ENCODE measurements at regions not wholly inside any gene's neighbourhood (a gene's known extent, or its start where the extent isn't known, plus 50 kb on each side); places are given as distances from the start of the nearest gene placed in this dataset.

DNA sequence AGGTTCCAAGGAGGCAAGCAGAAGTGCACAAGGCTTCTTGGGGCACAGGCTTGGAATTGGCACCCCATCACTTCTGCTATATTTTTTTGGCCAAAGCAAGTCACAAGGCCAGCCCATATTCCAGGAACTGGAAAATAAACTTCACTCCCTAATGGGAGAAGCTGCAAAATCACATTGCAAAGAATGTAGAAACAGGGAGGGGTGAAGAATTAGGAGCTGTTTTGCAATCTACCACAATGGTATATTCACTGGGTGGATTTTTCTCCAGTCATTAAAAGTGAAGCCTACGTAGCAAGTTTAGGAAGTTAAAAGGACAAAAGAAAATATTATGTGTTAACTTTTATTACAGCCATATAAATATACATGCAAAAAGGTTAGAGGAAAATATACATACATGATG, 464.8 kb downstream of the COG6 start:
- no peak for DNase-seq (ENCODE audit: insufficient read length, low spot score)
- TF ChIP-seq, protein P1, sequence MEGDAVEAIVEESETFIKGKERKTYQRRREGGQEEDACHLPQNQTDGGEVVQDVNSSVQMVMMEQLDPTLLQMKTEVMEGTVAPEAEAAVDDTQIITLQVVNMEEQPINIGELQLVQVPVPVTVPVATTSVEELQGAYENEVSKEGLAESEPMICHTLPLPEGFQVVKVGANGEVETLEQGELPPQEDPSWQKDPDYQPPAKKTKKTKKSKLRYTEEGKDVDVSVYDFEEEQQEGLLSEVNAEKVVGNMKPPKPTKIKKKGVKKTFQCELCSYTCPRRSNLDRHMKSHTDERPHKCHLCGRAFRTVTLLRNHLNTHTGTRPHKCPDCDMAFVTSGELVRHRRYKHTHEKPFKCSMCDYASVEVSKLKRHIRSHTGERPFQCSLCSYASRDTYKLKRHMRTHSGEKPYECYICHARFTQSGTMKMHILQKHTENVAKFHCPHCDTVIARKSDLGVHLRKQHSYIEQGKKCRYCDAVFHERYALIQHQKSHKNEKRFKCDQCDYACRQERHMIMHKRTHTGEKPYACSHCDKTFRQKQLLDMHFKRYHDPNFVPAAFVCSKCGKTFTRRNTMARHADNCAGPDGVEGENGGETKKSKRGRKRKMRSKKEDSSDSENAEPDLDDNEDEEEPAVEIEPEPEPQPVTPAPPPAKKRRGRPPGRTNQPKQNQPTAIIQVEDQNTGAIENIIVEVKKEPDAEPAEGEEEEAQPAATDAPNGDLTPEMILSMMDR (IDR thresholded peaks at IDR 0.05; ENCODE audit: insufficient read depth, missing control alignments), result no peak
- FAIRE-seq, result no peak

DNA sequence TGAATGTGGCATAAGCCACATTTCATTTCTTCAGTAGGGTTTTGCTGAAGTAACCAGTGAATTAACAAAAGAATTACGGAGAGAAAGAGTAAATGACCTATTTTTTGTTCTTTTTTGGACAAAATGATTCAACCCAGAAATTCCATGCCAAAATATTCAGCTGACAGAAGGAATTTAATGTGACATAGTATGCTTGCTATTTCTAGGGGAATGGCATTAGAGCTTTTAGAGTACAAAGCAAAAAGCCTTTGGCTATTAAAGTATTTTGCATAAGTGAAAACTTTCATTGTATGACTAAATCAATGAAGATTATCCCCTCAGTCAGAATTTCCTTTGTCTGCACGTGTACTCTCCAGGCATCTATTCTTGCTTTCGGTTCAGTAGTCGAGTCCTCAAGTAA, 465.3 kb downstream of the COG6 start:
- FAIRE-seq (no peak), DNase-seq (ENCODE audit: insufficient read length, low spot score) (no peak)
- TF ChIP-seq, protein P1 (IDR thresholded peaks at IDR 0.05; ENCODE audit: insufficient read depth, missing control alignments), result no peak

DNA sequence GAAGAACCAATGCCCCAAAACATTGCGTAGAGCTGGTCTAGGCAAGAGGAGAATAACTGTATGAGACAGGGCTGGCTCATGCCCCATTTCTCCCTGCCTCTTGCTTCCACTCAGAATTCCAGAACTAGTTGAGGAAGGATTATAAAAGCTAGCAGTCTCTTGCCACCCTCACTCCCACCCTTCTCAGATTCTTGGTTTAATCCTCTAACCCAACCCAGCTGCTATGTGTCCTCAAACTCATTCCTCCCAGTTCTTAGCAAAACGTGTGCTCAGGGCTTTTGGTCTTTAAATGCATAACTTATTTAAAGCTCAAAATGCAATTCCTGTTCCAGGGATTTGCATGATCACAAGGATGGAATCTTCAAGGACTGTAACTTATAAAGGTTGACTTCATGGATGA, 466.3 kb downstream of the COG6 start:
- DNase-seq (ENCODE audit: insufficient read length, low spot score) (no peak), FAIRE-seq (no peak)

DNA sequence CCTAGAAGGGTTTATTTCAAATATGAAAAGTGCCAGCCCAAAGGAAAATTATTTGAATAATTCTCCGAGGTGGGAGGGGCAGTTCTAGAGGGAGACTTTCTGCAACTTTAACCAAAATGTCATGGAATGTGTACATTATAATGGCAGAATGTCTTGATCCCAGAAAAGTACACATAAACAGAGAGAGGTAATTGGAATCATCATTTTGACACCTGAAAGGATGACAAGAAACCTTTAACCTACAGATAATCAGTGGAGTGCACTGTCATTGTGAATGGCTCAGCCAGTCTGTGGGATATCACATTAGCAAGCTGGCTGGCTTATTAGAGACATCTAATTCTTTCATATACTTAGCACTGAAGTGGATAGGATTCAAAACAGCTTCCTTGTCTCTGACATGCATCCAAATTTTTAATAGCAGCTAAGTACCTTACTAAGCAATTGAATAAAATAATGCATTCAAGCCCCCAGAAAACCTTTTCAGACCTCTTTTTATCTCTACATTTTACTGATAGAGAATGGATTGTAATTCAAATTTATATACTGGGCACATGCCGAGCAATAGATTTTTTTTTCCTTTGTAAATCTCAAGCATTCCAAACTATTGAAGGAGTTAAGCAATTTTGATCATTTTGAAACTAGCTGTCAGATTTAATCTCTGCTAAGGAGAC, 468.6 kb downstream of the COG6 start:
- TF ChIP-seq, protein P1 (IDR thresholded peaks at IDR 0.05; ENCODE audit: insufficient read depth, missing control alignments), result no peak
- DNase-seq (ENCODE audit: insufficient read length, low spot score), result no peak
- FAIRE-seq, result no peak

More for the DNA sequence above, 466.3 kb downstream of the COG6 start:
- TF ChIP-seq, protein P1 (IDR thresholded peaks at IDR 0.05; ENCODE audit: insufficient read depth, missing control alignments), result no peak

DNA sequence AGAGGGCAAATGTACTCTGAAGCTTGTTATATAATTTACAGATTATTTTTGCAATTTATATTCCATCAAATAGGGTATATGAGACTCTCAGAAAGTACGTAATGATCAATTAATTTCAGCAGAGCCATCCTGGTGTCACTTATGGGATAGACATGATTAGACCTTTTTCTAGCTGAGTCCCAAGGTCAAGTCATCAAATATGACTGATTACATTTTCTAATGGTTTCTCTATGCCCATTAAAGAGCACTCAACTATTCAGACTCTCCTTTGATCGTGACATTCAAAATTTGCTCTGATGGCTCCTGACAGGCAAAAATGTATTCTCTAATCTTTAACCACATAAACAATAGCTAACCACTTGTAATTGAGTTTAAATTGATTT, 469.2 kb downstream of the COG6 start:
- DNase-seq (ENCODE audit: insufficient read length, low spot score), result no peak
- no peak for FAIRE-seq

DNA sequence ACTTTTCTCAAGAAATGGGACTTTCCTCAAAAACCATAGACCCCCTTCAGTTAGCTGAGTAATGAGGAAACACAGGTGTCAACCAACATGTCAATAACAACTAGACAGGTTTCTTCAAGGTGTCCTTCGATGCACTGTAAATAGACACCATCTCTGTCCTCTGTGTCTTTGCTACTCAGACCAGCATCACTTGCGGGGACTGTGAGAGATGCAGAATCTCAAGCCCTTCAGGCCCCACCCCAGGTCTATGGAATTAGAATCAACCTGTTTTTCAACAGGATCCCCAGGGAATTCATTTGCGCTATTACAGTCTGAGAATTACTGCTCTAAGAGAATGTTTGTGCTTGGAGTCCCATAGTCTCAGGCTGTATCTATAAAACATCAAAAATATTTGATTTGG, 469.9 kb downstream of the COG6 start:
- TF ChIP-seq, protein P1 (IDR thresholded peaks at IDR 0.05; ENCODE audit: insufficient read depth, missing control alignments), result no peak
- no peak for FAIRE-seq

More for the DNA sequence above, 469.2 kb downstream of the COG6 start:
- TF ChIP-seq, protein P1 (IDR thresholded peaks at IDR 0.05; ENCODE audit: insufficient read depth, missing control alignments), result no peak

DNA sequence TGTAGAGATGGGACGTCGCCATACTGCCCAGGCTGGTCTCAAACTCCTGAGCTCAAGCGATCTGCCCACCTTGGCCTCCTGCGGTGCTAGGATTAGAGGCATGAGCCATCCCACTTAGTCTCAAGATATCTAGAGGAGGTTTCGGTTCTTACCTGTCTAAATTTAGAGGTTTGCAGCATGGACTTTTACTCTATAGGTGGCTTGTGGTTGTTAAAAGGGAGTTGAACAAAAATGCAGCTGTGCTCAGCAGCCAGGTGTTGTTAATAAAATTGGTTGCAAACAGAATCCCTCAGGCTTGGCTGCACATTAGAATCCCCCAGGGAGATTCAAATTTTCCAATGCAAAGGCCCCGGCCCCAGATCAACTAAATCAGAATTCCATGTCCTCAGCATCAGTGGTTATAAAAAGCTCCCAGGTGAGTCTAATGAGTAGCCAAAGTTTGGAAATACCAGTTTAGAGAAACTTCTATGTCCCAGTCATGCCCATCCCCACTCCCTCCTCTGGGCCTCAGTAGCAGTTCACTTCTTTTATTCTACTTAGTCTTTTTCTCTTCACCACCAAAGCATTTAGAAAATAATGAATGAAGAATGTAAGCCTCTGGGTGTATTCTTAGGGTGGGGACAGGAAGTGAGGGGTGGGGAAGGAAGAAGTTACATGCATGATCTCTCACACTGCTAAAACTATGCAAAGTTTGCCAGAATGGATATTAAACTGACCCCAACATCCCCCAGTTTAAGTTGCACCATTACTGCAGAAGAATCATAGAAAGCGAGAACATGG, 471.0 kb downstream of the COG6 start:
- TF ChIP-seq, protein P1 (IDR thresholded peaks at IDR 0.05; ENCODE audit: insufficient read depth, missing control alignments), result no peak
- DNase-seq (ENCODE audit: insufficient read length, low spot score), result no peak
- FAIRE-seq, result no peak

More for the DNA sequence above, 469.9 kb downstream of the COG6 start:
- no peak for DNase-seq (ENCODE audit: insufficient read length, low spot score)

Measured in D721Med (cell line).